ENCODE measurements at regions not wholly inside any gene's neighbourhood (a gene's known extent, or its start where the extent isn't known, plus 50 kb on each side); places are given as distances from the start of the nearest gene placed in this dataset.

DNA sequence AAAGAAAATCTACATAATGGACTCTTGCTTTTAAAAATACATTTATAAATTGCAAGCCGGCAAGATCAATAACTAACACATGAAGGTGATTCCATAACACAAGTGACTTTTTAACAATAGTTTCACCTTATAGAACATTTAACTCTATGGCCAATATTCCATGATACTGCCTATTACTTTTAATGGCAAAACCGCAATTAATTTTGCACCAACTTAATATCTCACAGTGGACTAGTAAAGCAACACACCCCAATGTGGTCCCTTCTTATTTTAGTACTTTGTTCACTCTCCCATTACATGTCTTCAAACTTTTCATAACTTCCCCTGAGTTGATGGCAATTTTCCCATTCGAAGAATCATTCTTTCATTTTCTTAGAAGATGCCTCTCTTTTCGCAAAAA lies 351.6 kb upstream of the F9 start:
- 71% methylated on average over 4 of the region's 4 CpGs for WGBS
- no peaks in the 10 kb centered on the region for H3K36me3 ChIP-seq (ENCODE audit: control insufficient read depth in 4 of 4, insufficient read depth in 3 of 4, low read depth in 1 of 4, low read length in 3 of 4)
- no peaks in the 10 kb centered on the region for H3K27me3 ChIP-seq (ENCODE audit: control insufficient read depth in 4 of 4, insufficient read depth in 4 of 4, low read length in 3 of 4)
- TF ChIP-seq JUND (IDR thresholded peaks at IDR 0.05) (no peak), YY1 (IDR thresholded peaks at IDR 0.05) (no peak), HNF4G (IDR thresholded peaks at IDR 0.05) (no peak), ZBTB33 (IDR thresholded peaks at IDR 0.05) (no peak), FOXA2 (IDR thresholded peaks at IDR 0.05) (no peak), HNF4A (conservative IDR thresholded peaks at IDR 0.05) (no peak), SP1 (IDR thresholded peaks at IDR 0.05) (no peak), GABPA (IDR thresholded peaks at IDR 0.05 in 1 of 2, conservative IDR thresholded peaks at IDR 0.05 in 1 of 2) (no peak), FOXA1 (IDR thresholded peaks at IDR 0.05) (no peak), RAD21 (IDR thresholded peaks at IDR 0.05) (no peak), REST (IDR thresholded peaks at IDR 0.05) (no peak), TAF1 (conservative IDR thresholded peaks at IDR 0.05) (no peak), NR2F2 (IDR thresholded peaks at IDR 0.05) (no peak), RXRA (IDR thresholded peaks at IDR 0.05) (no peak)
- TF ChIP-seq, protein P1, sequence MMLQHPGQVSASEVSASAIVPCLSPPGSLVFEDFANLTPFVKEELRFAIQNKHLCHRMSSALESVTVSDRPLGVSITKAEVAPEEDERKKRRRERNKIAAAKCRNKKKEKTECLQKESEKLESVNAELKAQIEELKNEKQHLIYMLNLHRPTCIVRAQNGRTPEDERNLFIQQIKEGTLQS (IDR thresholded peaks at IDR 0.05), result no peak
- TF ChIP-seq, protein P2, sequence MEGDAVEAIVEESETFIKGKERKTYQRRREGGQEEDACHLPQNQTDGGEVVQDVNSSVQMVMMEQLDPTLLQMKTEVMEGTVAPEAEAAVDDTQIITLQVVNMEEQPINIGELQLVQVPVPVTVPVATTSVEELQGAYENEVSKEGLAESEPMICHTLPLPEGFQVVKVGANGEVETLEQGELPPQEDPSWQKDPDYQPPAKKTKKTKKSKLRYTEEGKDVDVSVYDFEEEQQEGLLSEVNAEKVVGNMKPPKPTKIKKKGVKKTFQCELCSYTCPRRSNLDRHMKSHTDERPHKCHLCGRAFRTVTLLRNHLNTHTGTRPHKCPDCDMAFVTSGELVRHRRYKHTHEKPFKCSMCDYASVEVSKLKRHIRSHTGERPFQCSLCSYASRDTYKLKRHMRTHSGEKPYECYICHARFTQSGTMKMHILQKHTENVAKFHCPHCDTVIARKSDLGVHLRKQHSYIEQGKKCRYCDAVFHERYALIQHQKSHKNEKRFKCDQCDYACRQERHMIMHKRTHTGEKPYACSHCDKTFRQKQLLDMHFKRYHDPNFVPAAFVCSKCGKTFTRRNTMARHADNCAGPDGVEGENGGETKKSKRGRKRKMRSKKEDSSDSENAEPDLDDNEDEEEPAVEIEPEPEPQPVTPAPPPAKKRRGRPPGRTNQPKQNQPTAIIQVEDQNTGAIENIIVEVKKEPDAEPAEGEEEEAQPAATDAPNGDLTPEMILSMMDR (IDR thresholded peaks at IDR 0.05; ENCODE audit: low read depth, low read length, missing input control), result no peak
- TF ChIP-seq, protein P3, sequence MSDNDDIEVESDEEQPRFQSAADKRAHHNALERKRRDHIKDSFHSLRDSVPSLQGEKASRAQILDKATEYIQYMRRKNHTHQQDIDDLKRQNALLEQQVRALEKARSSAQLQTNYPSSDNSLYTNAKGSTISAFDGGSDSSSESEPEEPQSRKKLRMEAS (IDR thresholded peaks at IDR 0.05), result no peak
- H3K4me3 ChIP-seq (ENCODE audit: low read depth in 1 of 3, low read length in 3 of 3), result no peak overlapping the region
- H3K9me3 ChIP-seq (ENCODE audit: control insufficient read depth in 4 of 4, low read length in 3 of 4), result no peaks in the 10 kb centered on the region
- no peaks in the 10 kb centered on the region for H3K4me1 ChIP-seq (ENCODE audit: control insufficient read depth in 4 of 4, insufficient read depth in 4 of 4, low read length in 3 of 4)
- H3K27ac ChIP-seq (ENCODE audit: low read depth in 1 of 2, low read length in 2 of 2), result no peak overlapping the region
- DNase-seq (ENCODE audit: low spot score), result no peak
- H3K9ac ChIP-seq (ENCODE audit: low read depth in 1 of 2, low read length in 2 of 2), result no peak overlapping the region

DNA sequence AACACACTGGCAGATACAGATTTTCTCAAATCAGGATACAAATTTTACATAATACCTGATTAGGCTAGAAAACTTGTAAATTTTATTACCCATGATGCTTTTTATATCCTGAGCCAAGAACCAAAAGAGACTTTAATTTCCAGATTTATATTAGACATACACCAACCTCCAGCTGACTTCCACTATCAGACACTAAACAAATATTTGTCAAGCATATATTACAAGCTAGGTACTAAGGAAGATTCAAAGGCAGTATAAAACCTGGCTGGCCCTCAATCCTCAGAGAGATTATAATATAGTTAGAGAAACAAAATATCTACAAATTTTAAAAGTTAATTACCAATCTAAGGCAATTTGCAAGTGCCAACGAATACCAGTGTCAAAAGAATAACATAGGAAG lies 357.8 kb upstream of the F9 start:
- Histone ChIP-seq H3K36me3 (ENCODE audit: control insufficient read depth in 4 of 4, insufficient read depth in 3 of 4, low read depth in 1 of 4, low read length in 3 of 4) (no peaks in the 10 kb centered on the region), H3K4me3 (ENCODE audit: low read depth in 1 of 3, low read length in 3 of 3) (no peak overlapping the region), H3K4me1 (ENCODE audit: control insufficient read depth in 4 of 4, insufficient read depth in 4 of 4, low read length in 3 of 4) (no peaks in the 10 kb centered on the region), H3K27ac (ENCODE audit: low read depth in 1 of 2, low read length in 2 of 2) (no peak overlapping the region), H3K27me3 (ENCODE audit: control insufficient read depth in 4 of 4, insufficient read depth in 4 of 4, low read length in 3 of 4) (no peaks in the 10 kb centered on the region), H3K9ac (ENCODE audit: low read depth in 1 of 2, low read length in 2 of 2) (no peak overlapping the region), H3K9me3 (ENCODE audit: control insufficient read depth in 4 of 4, low read length in 3 of 4) (no peaks in the 10 kb centered on the region)
- TF ChIP-seq EGR1 (IDR thresholded peaks at IDR 0.05; ENCODE audit: low read depth in 2 of 2) (no peak), ZBTB33 (IDR thresholded peaks at IDR 0.05) (no peak)
- DNase-seq (ENCODE audit: low spot score), result no peak
- WGBS, result 76% methylated on average over 1 of the region's 1 CpG
